ENCODE measurements at regions not wholly inside any gene's neighbourhood (a gene's known extent, or its start where the extent isn't known, plus 50 kb on each side); places are given as distances from the start of the nearest gene placed in this dataset.

- no peak for TF ChIP-seq EZH2 (IDR thresholded peaks at IDR 0.05; ENCODE audit: borderline replicate concordance)
- TF ChIP-seq EZH2phosphoT487 (IDR thresholded peaks at IDR 0.05; ENCODE audit: low read depth, severe bottlenecking, unreplicated experiment): no peak
- TF ChIP-seq, protein P1, sequence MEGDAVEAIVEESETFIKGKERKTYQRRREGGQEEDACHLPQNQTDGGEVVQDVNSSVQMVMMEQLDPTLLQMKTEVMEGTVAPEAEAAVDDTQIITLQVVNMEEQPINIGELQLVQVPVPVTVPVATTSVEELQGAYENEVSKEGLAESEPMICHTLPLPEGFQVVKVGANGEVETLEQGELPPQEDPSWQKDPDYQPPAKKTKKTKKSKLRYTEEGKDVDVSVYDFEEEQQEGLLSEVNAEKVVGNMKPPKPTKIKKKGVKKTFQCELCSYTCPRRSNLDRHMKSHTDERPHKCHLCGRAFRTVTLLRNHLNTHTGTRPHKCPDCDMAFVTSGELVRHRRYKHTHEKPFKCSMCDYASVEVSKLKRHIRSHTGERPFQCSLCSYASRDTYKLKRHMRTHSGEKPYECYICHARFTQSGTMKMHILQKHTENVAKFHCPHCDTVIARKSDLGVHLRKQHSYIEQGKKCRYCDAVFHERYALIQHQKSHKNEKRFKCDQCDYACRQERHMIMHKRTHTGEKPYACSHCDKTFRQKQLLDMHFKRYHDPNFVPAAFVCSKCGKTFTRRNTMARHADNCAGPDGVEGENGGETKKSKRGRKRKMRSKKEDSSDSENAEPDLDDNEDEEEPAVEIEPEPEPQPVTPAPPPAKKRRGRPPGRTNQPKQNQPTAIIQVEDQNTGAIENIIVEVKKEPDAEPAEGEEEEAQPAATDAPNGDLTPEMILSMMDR (IDR thresholded peaks at IDR 0.05; ENCODE audit: poor library complexity): no peak
- Histone ChIP-seq H3K27me3 (no peaks in the 10 kb centered on the region), H3K4me2 (no peak overlapping the region), H3K9me3 (ENCODE audit: low read depth) (no peaks in the 10 kb centered on the region), H2AFZ (no peak overlapping the region), H3K79me2 (no peaks in the 10 kb centered on the region), H3K4me1 (ENCODE audit: insufficient read depth) (no peaks in the 10 kb centered on the region), H3K9me2 (replicated peaks; ENCODE audit: insufficient read depth) (no peaks in the 10 kb centered on the region), H3K27ac (no peak overlapping the region), H4K20me1 (ENCODE audit: insufficient read depth, poor library complexity, severe bottlenecking) (no peaks in the 10 kb centered on the region), H3K4me3 (no peak overlapping the region), H3K36me3 (replicated peaks; ENCODE audit: insufficient read depth, low read depth) (no peaks in the 10 kb centered on the region)
- DNase-seq (ENCODE audit: low spot score): no peak
- 66% methylated on average over 5 of the region's 5 CpGs for WGBS (ENCODE audit: low lambda C conversion rate, missing lambda C conversion rate)
These were observed 121.4 kb upstream of the MAP3K7 start for GRCh38 chr6:90708206-90708737.

DNA sequence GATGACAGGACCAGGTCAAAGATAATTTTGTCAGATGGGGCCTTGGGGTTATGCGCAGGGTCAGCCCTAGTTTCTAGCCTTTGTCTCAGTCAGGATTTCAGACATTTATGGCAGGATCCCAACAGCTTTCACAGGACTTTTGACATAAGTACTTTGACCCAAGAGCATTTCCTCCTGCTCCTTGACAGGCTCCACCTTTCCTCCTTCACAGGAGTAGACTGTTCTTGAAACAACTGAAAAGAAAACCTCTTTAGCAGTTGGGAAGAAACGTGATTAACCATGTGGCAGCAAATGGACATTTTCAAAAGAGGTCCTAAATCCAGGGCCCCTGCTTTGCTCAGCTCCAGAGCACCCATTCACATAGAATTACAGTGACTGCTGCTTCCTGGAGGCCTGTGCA, 120.4 kb upstream of the MAP3K7 start:
- H3K9me3 ChIP-seq (ENCODE audit: low read depth): no peaks in the 10 kb centered on the region
- H2AFZ ChIP-seq: no peak overlapping the region
- no peaks in the 10 kb centered on the region for H3K4me1 ChIP-seq (ENCODE audit: insufficient read depth)
- no peaks in the 10 kb centered on the region for H3K79me2 ChIP-seq
- no peak overlapping the region for H3K4me3 ChIP-seq
- H3K36me3 ChIP-seq (replicated peaks; ENCODE audit: insufficient read depth, low read depth): no peaks in the 10 kb centered on the region
- no peak overlapping the region for H3K27ac ChIP-seq
- H3K9me2 ChIP-seq (replicated peaks; ENCODE audit: insufficient read depth): no peaks in the 10 kb centered on the region
- TF ChIP-seq, protein P1 (IDR thresholded peaks at IDR 0.05; ENCODE audit: poor library complexity): no peak
- no peak for TF ChIP-seq EZH2 (IDR thresholded peaks at IDR 0.05; ENCODE audit: borderline replicate concordance)
- no peak for TF ChIP-seq EZH2phosphoT487 (IDR thresholded peaks at IDR 0.05; ENCODE audit: low read depth, severe bottlenecking, unreplicated experiment)
- WGBS (ENCODE audit: low lambda C conversion rate, missing lambda C conversion rate): 74% methylated on average over 2 of the region's 2 CpGs
- DNase-seq (ENCODE audit: low spot score): no peak
- H3K27me3 ChIP-seq: no peaks in the 10 kb centered on the region
- no peaks in the 10 kb centered on the region for H4K20me1 ChIP-seq (ENCODE audit: insufficient read depth, poor library complexity, severe bottlenecking)
- no peak overlapping the region for H3K4me2 ChIP-seq

DNA sequence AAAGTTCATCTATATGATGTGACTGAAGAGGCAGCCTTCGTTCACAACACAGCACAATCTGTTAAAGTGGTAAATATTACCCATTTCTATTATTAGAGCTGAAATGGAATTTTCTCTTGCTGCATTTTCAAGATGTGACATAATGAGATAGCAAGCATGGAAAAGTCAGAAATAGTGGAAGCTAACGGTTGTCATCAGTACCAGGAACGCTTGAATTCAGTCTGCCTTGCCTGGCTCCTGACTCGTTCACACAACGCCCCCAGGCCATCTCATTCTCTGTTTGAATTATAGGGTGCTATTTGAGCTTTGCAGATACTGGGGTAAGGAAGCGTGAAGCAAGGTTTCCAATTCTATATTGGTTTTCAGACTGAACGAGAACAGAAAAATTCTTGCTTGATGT, 116.5 kb upstream of the MAP3K7 start:
- Histone ChIP-seq H3K4me2 (no peak overlapping the region), H3K4me1 (ENCODE audit: insufficient read depth) (no peaks in the 10 kb centered on the region), H3K27ac (no peak overlapping the region), H3K9me3 (ENCODE audit: low read depth) (no peaks in the 10 kb centered on the region), H2AFZ (no peak overlapping the region), H3K79me2 (no peaks in the 10 kb centered on the region), H3K36me3 (replicated peaks; ENCODE audit: insufficient read depth, low read depth) (no peaks in the 10 kb centered on the region), H3K27me3 (peaks cover 4% of the 10 kb centered on the region), H3K9me2 (replicated peaks; ENCODE audit: insufficient read depth) (no peaks in the 10 kb centered on the region), H3K4me3 (no peak overlapping the region), H4K20me1 (ENCODE audit: insufficient read depth, poor library complexity, severe bottlenecking) (no peaks in the 10 kb centered on the region)
- TF ChIP-seq, protein P1 (IDR thresholded peaks at IDR 0.05; ENCODE audit: poor library complexity): no peak
- TF ChIP-seq EZH2 (IDR thresholded peaks at IDR 0.05; ENCODE audit: borderline replicate concordance) (no peak), EZH2phosphoT487 (IDR thresholded peaks at IDR 0.05; ENCODE audit: low read depth, severe bottlenecking, unreplicated experiment) (no peak)
- 54% methylated on average over 7 of the region's 7 CpGs for WGBS (ENCODE audit: low lambda C conversion rate, missing lambda C conversion rate)
- no peak for DNase-seq (ENCODE audit: low spot score)

DNA sequence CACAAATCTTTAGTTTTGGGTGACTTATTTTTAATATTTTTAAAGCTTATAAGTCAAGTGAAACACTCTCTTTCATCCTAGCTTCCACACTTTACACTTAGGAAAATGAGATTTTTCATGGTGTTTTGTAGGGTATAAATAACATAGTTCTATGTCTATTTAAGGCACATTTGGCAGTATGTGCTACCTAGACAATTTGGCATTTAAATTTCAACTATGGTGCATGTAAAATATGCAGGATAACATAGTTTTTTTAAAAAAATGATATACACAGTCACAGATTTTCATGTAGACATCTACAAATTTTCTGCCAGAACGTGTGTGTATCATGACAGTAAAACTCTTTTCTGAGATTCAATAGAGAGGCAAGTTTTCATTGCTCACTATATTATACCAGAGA, 115.1 kb upstream of the MAP3K7 start:
- WGBS (ENCODE audit: low lambda C conversion rate, missing lambda C conversion rate): 78% methylated on average over 1 of the region's 1 CpG
- Histone ChIP-seq H3K27me3 (peaks cover 4% of the 10 kb centered on the region), H4K20me1 (ENCODE audit: insufficient read depth, poor library complexity, severe bottlenecking) (no peaks in the 10 kb centered on the region), H2AFZ (no peak overlapping the region), H3K4me1 (ENCODE audit: insufficient read depth) (no peaks in the 10 kb centered on the region), H3K36me3 (replicated peaks; ENCODE audit: insufficient read depth, low read depth) (no peaks in the 10 kb centered on the region), H3K4me3 (no peak overlapping the region), H3K27ac (no peak overlapping the region), H3K4me2 (no peak overlapping the region), H3K9me3 (ENCODE audit: low read depth) (no peaks in the 10 kb centered on the region), H3K79me2 (no peaks in the 10 kb centered on the region), H3K9me2 (replicated peaks; ENCODE audit: insufficient read depth) (no peaks in the 10 kb centered on the region)
- no peak for TF ChIP-seq EZH2 (IDR thresholded peaks at IDR 0.05; ENCODE audit: borderline replicate concordance)
- no peak for TF ChIP-seq EZH2phosphoT487 (IDR thresholded peaks at IDR 0.05; ENCODE audit: low read depth, severe bottlenecking, unreplicated experiment)
- DNase-seq (ENCODE audit: low spot score): no peak

All from hepatocyte (in vitro differentiated cells).